SU-DHL-6 (cell line): ENCODE measurements at regions not wholly inside any gene's neighbourhood (a gene's known extent, or its start where the extent isn't known, plus 50 kb on each side); places are given as distances from the start of the nearest gene placed in this dataset.
"Not testable (repeated sequence)": the region's sequence is repeated elsewhere in the genome, so short reads cannot be mapped to it uniquely, and the experiment has no call there.

ENCODE experiments used
- EZH2phosphoT487 ChIP-seq: fragments of 200-600 bp; sonication (generic), shearing (Covaris generic); conservative IDR thresholded peaks from 2 replicates; pipeline ENCODE4 v1.6.1; 2018; ENCODE audit warnings: mild to moderate bottlenecking, antibody characterized with exemption, low read length, moderate library complexity, mixed read lengths
- TF ChIP-seq, protein P1 (sequence below): fragments of 200-600 bp; sonication (generic); IDR thresholded peaks from one replicate; pipeline ENCODE4 v1.5.1; 2017; ENCODE audit warnings: antibody characterized with exemption, mild to moderate bottlenecking, low read length, moderate library complexity; ENCODE audit not compliant: insufficient read depth, poor library complexity, severe bottlenecking

DNA sequence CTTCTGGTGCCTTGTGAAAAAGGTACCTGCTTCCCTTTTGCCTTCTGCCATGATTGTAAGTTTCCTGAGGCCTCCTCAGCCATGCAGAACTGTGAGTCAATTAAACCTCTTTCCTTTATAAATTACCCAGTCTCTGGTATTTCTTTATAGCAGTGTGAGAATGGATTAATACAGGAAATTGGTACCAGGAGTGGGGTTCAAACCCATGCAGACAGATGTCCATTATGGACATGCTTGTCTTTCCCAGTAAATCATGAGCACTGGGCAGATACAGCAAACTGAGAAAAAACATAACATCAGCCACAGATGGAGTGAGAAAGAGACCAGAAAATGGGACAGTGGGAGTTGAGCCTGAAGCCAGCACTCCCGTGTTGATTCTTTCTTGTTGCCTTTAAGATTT is 127.5 kb downstream of the TFCP2L1 start:
- TF ChIP-seq, protein P1, sequence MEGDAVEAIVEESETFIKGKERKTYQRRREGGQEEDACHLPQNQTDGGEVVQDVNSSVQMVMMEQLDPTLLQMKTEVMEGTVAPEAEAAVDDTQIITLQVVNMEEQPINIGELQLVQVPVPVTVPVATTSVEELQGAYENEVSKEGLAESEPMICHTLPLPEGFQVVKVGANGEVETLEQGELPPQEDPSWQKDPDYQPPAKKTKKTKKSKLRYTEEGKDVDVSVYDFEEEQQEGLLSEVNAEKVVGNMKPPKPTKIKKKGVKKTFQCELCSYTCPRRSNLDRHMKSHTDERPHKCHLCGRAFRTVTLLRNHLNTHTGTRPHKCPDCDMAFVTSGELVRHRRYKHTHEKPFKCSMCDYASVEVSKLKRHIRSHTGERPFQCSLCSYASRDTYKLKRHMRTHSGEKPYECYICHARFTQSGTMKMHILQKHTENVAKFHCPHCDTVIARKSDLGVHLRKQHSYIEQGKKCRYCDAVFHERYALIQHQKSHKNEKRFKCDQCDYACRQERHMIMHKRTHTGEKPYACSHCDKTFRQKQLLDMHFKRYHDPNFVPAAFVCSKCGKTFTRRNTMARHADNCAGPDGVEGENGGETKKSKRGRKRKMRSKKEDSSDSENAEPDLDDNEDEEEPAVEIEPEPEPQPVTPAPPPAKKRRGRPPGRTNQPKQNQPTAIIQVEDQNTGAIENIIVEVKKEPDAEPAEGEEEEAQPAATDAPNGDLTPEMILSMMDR: not testable (repeated sequence)
- not testable (repeated sequence) for TF ChIP-seq EZH2phosphoT487
